Ovary (tissue), 3 donors: ENCODE measurements at regions not wholly inside any gene's neighbourhood (a gene's known extent, or its start where the extent isn't known, plus 50 kb on each side); places are given as distances from the start of the nearest gene placed in this dataset.

Experiments used
- EP300 ChIP-seq: sonication (generic); formaldehyde crosslinking; IDR thresholded peaks from one replicate; pipeline ENCODE4 v1.6.1; 2017; ENCODE audit warnings: antibody characterized with exemption
- POLR2A ChIP-seq: fragments of 450-650 bp; IDR thresholded peaks from one replicate; pipeline ENCODE4 v1.6.1; 2017; ENCODE audit warnings: antibody characterized with exemption, mild to moderate bottlenecking, moderate library complexity
- TF ChIP-seq, protein P1 (sequence below), 3 donors: fragments of 450-650 bp in 2 of 3; fragments of 200-600 bp in 1 of 3; IDR thresholded peaks; one replicate each; pipeline versions ENCODE4 v1.5.1 to v1.8.0; 2016 to 2022; ENCODE audit warnings: antibody characterized with exemption in 3 of 3, mild to moderate bottlenecking in 1 of 3
- donor health status: DM: no; HTN: no; CAD: no.

DNA sequence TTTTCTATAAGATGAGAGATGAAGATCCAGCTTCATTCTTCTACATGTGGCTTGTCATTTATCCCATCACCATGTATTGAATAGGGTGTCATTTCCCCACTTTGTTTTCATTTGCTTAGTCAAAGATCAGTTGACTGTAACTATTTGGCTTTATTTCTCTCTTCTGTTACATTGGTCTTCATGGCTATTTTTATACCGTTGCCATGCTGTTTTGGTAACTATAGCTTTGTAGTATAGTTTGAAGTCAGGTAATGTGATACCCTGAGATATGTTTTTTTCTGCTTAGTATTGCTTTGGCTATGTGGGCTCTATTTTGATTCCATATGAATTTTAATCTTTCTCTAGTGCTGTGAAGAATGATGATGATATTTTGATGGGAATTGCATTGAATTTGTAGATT is 514.3 kb downstream of the GBA3 start:
- TF ChIP-seq, protein P1, sequence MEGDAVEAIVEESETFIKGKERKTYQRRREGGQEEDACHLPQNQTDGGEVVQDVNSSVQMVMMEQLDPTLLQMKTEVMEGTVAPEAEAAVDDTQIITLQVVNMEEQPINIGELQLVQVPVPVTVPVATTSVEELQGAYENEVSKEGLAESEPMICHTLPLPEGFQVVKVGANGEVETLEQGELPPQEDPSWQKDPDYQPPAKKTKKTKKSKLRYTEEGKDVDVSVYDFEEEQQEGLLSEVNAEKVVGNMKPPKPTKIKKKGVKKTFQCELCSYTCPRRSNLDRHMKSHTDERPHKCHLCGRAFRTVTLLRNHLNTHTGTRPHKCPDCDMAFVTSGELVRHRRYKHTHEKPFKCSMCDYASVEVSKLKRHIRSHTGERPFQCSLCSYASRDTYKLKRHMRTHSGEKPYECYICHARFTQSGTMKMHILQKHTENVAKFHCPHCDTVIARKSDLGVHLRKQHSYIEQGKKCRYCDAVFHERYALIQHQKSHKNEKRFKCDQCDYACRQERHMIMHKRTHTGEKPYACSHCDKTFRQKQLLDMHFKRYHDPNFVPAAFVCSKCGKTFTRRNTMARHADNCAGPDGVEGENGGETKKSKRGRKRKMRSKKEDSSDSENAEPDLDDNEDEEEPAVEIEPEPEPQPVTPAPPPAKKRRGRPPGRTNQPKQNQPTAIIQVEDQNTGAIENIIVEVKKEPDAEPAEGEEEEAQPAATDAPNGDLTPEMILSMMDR (IDR thresholded peaks at IDR 0.05): no peak
- TF ChIP-seq POLR2A (no peak), EP300 (no peak)
